K562 (cell line): ENCODE measurements at regions not wholly inside any gene's neighbourhood (a gene's known extent, or its start where the extent isn't known, plus 50 kb on each side); places are given as distances from the start of the nearest gene placed in this dataset.

ENCODE experiments used
- ATAC-seq: fragments of 200-7000 bp; cut with Tn5 transposase; 3 replicates; pipeline ENCODE4 v1.9.1; 2020; ENCODE audit warnings: moderate library complexity
- BruUV-seq: library from RNA; stranded (reverse); fragments of 400-500 nt; replicated peaks from 2 replicates; lab custom pipeline; 2021; lab: Mats Ljungman, UMichigan
- CTCF ChIA-PET: fragments of 300-600 bp; formaldehyde crosslinking; extraction: SDS; loops from one replicate; lab custom pipeline; 2021; ENCODE audit warnings: low intra/inter-chr PET ratio; lab: Yijun Ruan, JAX
- POLR2A ChIA-PET: fragments of 300-600, 350-650 bp; sonication (Branson Sonifier 250); formaldehyde crosslinking; extraction: SDS; loops from one replicate; lab custom pipeline; 2021; ENCODE audit warnings: antibody characterized with exemption, inconsistent platforms; lab: Yijun Ruan, JAX
- DNase-seq, 4 experiments: peaks; one replicate each; pipeline versions ENCODE4 v3.0.0 to v3.0.0-alpha.2; 2011 to 2018; ENCODE audit warnings: low spot score in 3 of 4, mixed read lengths in 3 of 4; ENCODE audit errors: extremely low read depth in 1 of 4
- FAIRE-seq: peaks from 2 replicates; lab custom pipeline; 2011; peaks lifted over from hg19 to GRCh38; lab: Jason Lieb, UNC
- H2AFZ ChIP-seq: 2 replicates; pipeline ENCODE4 v1.6.0; 2011; ENCODE audit warnings: low read depth, low read length, control low read depth, inconsistent platforms
- H3K27ac ChIP-seq: fragments of 200-600 bp; 3 replicates; pipeline ENCODE4 v1.8.0; 2011; ENCODE audit warnings: low read depth, mild to moderate bottlenecking, control low read depth, inconsistent platforms, low read length, moderate library complexity, mixed read lengths; ENCODE audit errors: extremely low read depth
- H3K27me3 ChIP-seq, 2 experiments: fragments of 300-600 bp in 1 of 2; 2 replicates in 1 of 2; 3 replicates in 1 of 2; pipeline versions ENCODE4 v1.6.0 to v1.8.0; 2011; ENCODE audit warnings: inconsistent platforms in 2 of 2, low read length in 2 of 2, mild to moderate bottlenecking in 1 of 2, mixed read lengths in 1 of 2, moderate library complexity in 1 of 2; ENCODE audit not compliant: control insufficient read depth in 2 of 2, insufficient read depth in 2 of 2
- H3K36me3 ChIP-seq: fragments of 300-600 bp; 3 replicates; pipeline ENCODE4 v1.8.0; 2011; ENCODE audit warnings: mild to moderate bottlenecking, low read length, inconsistent platforms; ENCODE audit not compliant: control insufficient read depth, insufficient read depth
- H3K4me1 ChIP-seq, 2 experiments: fragments of 200-600 bp in 1 of 2; replicated peaks in 1 of 2; 2 replicates in 1 of 2; 3 replicates in 1 of 2; pipeline versions ENCODE4 v1.5.1 to v1.8.0; 2011; ENCODE audit warnings: inconsistent platforms in 2 of 2, low read length in 2 of 2, mild to moderate bottlenecking in 1 of 2, mixed read lengths in 1 of 2, moderate library complexity in 1 of 2; ENCODE audit not compliant: control insufficient read depth in 2 of 2, insufficient read depth in 2 of 2
- H3K4me2 ChIP-seq: 2 replicates; pipeline ENCODE4 v1.6.1; 2011; ENCODE audit warnings: low read length, control low read depth, inconsistent platforms, mixed read lengths; ENCODE audit not compliant: insufficient read depth
- H3K4me3 ChIP-seq: fragments of 200-600 bp; sonication (generic), shearing (Covaris generic); 2 replicates; pipeline ENCODE4 v1.5.1; 2016; ENCODE audit warnings: control low read depth, inconsistent platforms
- H3K79me2 ChIP-seq: fragments of 200-600 bp; 3 replicates; pipeline ENCODE4 v1.8.0; 2011; ENCODE audit warnings: low read length, inconsistent platforms; ENCODE audit not compliant: control insufficient read depth, insufficient read depth
- H3K9ac ChIP-seq, 2 experiments: 2 replicates each; pipeline versions ENCODE4 v1.6.0 to v1.6.1; 2011; ENCODE audit warnings: low read depth in 2 of 2, low read length in 2 of 2, control low read depth in 1 of 2, inconsistent platforms in 1 of 2, mild to moderate bottlenecking in 1 of 2, mixed read lengths in 1 of 2; ENCODE audit not compliant: insufficient read depth in 1 of 2
- H3K9me1 ChIP-seq: one replicate; pipeline ENCODE4 v1.6.0; 2011; ENCODE audit warnings: inconsistent platforms, mild to moderate bottlenecking, low read length, moderate library complexity; ENCODE audit not compliant: control insufficient read depth, insufficient read depth
- H3K9me3 ChIP-seq: replicated peaks from 2 replicates; pipeline ENCODE4 v1.5.1; 2011; ENCODE audit warnings: low read depth, low read length, inconsistent platforms; ENCODE audit not compliant: control insufficient read depth, insufficient read depth
- H4K20me1 ChIP-seq: replicated peaks from 2 replicates; pipeline ENCODE4 v1.6.1; 2011; ENCODE audit warnings: low read length, inconsistent platforms, mixed read lengths; ENCODE audit not compliant: control insufficient read depth, insufficient read depth
- COPS2 ChIP-seq: fragments of 450-650 bp; conservative IDR thresholded peaks from 2 replicates; pipeline ENCODE4 v1.6.1; 2016; ENCODE audit warnings: mild to moderate bottlenecking, moderate library complexity
- E2F4 ChIP-seq: sonication (generic); formaldehyde crosslinking; IDR thresholded peaks from 2 replicates; pipeline ENCODE4 v1.8.0; 2022; ENCODE audit warnings: mild to moderate bottlenecking, low read depth, missing genetic modification reagents
- ERF ChIP-seq: fragments of 450-650 bp; formaldehyde crosslinking; IDR thresholded peaks from 2 replicates; pipeline ENCODE4 v1.4.0; 2020; ENCODE audit warnings: mild to moderate bottlenecking, mixed read lengths
- FOXP4 ChIP-seq: sonication (generic); formaldehyde crosslinking; IDR thresholded peaks from 2 replicates; pipeline ENCODE4 v1.8.0; 2022; ENCODE audit warnings: mild to moderate bottlenecking, missing genetic modification reagents, borderline replicate concordance
- MAFF ChIP-seq: IDR thresholded peaks from 2 replicates; pipeline ENCODE4 v1.6.1; 2012; ENCODE audit warnings: low read length, improper control_type of control experiment
- NFIC ChIP-seq: fragments of 450-650 bp; IDR thresholded peaks from 2 replicates; pipeline ENCODE4 v1.6.1; 2017; ENCODE audit warnings: mild to moderate bottlenecking, inconsistent platforms
- PCBP1 ChIP-seq: fragments of 200-400 bp; formaldehyde crosslinking; IDR thresholded peaks from 2 replicates; pipeline ENCODE4 v1.6.1; 2018; ENCODE audit warnings: mild to moderate bottlenecking, low read depth, low read length; ENCODE audit not compliant: poor library complexity, severe bottlenecking
- PHF21A ChIP-seq: fragments of 450-650 bp; IDR thresholded peaks from 2 replicates; pipeline ENCODE4 v1.6.1; 2017; ENCODE audit warnings: low read depth, borderline replicate concordance
- POLR2AphosphoS2 ChIP-seq: IDR thresholded peaks from 2 replicates; pipeline ENCODE4 v1.6.1; 2012; ENCODE audit warnings: low read length, improper control_type of control experiment
- XRCC5 ChIP-seq: fragments of 200-400 bp; formaldehyde crosslinking; IDR thresholded peaks from 2 replicates; pipeline ENCODE4 v1.6.1; 2017; ENCODE audit warnings: low read depth, mild to moderate bottlenecking, low read length
- ZBTB34 ChIP-seq: fragments of 250-450 bp; sonication (Bioruptor Pico); IDR thresholded peaks from 2 replicates; pipeline ENCODE4 v1.8.0; 2021; ENCODE audit warnings: mild to moderate bottlenecking, moderate library complexity
- ZBTB5 ChIP-seq: fragments of 450-650 bp; IDR thresholded peaks from 2 replicates; pipeline ENCODE4 v1.6.1; 2017; ENCODE audit warnings: antibody characterized with exemption
- ZEB2 ChIP-seq: fragments of 450-650 bp; IDR thresholded peaks from 2 replicates; pipeline ENCODE4 v1.6.1; 2016
- WGBS: fragments of 100-300 bp; shearing (Covaris generic); methylation state at CpG from one replicate; pipeline ENCODE4 v1.1.6; 2016; ENCODE audit warnings: low coverage, mixed read lengths; ENCODE audit not compliant: insufficient coverage; ENCODE audit errors: missing lambda C conversion rate; 5-methylcytosine and 5-hydroxymethylcytosine counted together
- in situ Hi-C: fragments of 300-500 bp; cut with MboI; formaldehyde crosslinking; loops from 4 replicates; pipeline ENCODE4 v1.15.0; 2018; ENCODE audit warnings: inconsistent platforms, mixed read lengths
- intact Hi-C: fragments of 100-400 bp; cut with micrococcal nuclease; formaldehyde crosslinking; loops from 2 replicates; pipeline ENCODE4 v1.14.2; 2022
- TF ChIP-seq, protein P1 (sequence below): fragments of 450-650 bp; IDR thresholded peaks from one replicate; pipeline ENCODE4 v1.6.1; 2018; ENCODE audit warnings: mild to moderate bottlenecking, moderate library complexity; ENCODE audit not compliant: partially characterized antibody

DNA sequence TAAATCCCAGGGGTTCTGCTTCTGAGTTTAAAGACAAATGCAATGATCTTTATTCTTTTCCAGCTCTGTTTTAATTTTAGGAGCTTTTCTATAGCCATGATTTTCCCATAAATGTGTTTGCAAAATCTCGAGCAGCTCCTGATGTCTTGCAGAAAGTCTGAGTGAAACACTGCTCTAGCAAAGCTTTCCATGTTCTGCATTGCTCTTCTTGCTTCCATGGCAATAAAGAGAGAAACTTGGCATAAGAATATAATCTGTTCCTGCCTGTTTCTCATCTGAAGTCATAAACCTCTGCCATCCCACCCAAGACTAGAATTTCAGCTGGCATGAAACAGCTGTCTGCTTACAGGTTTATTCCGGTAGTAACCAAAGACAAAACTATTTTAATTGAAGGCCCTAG lies 254.5 kb downstream of the SPRY1 start (continued):
- TF ChIP-seq E2F4 (CRISPR knock-in tag), result no peak
- no peak for TF ChIP-seq FOXP4 (CRISPR knock-in tag)
- no peak for TF ChIP-seq ERF (CRISPR knock-in tag)
- TF ChIP-seq ZBTB34 (CRISPR knock-in tag), result no peak

- no peaks in the 10 kb centered on the region for H3K27me3 ChIP-seq
- in situ Hi-C loops, result no loop called here
- intact Hi-C loops, result no loop called here
- no peak overlapping the region for H3K9ac ChIP-seq
- ChIA-PET POLR2A (no interaction called here), CTCF (no interaction called here)
- no peaks in the 10 kb centered on the region for H3K9me1 ChIP-seq
- BruUV-seq, result no TSS peak
- no peak overlapping the region for H3K4me3 ChIP-seq
- H3K9me3 ChIP-seq, result no peaks in the 10 kb centered on the region; the same call in 1 of the 2 replicates
- H3K36me3 ChIP-seq, result no peaks in the 10 kb centered on the region
- 0% methylated on average over 1 of the region's 1 CpG for WGBS
- no peak overlapping the region for H2AFZ ChIP-seq
- H3K4me2 ChIP-seq, result no peak overlapping the region
- DNase-seq (no peak), ATAC-seq (no peak), FAIRE-seq (no peak)
- no peaks in the 10 kb centered on the region for H3K4me1 ChIP-seq
- no peaks in the 10 kb centered on the region for H3K79me2 ChIP-seq
- H4K20me1 ChIP-seq, result no peaks in the 10 kb centered on the region
- H3K27ac ChIP-seq, result no peak overlapping the region
- TF ChIP-seq, protein P1, sequence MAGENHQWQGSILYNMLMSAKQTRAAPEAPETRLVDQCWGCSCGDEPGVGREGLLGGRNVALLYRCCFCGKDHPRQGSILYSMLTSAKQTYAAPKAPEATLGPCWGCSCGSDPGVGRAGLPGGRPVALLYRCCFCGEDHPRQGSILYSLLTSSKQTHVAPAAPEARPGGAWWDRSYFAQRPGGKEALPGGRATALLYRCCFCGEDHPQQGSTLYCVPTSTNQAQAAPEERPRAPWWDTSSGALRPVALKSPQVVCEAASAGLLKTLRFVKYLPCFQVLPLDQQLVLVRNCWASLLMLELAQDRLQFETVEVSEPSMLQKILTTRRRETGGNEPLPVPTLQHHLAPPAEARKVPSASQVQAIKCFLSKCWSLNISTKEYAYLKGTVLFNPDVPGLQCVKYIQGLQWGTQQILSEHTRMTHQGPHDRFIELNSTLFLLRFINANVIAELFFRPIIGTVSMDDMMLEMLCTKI, result no peak
- TF ChIP-seq PCBP1 (no peak), ZEB2 (no peak), NFIC (no peak), PHF21A (no peak), POLR2AphosphoS2 (no peak), MAFF (no peak), COPS2 (no peak), XRCC5 (no peak), ZBTB5 (no peak)
These were observed 255.1 kb downstream of the SPRY1 start for GRCh38 chr4:123651536-123652180.
